HG02588 (cell line): ENCODE measurements at regions not wholly inside any gene's neighbourhood (a gene's known extent, or its start where the extent isn't known, plus 50 kb on each side); places are given as distances from the start of the nearest gene placed in this dataset.
"Not testable (repeated sequence)": the region's sequence is repeated elsewhere in the genome, so short reads cannot be mapped to it uniquely, and the experiment has no call there.

Experiments
- ATAC-seq: cut with Tn5 transposase; IDR thresholded peaks from one replicate; pipeline ENCODE4 v1.9.1; 2021; ENCODE audit warnings: mild to moderate bottlenecking, moderate library complexity; ENCODE audit not compliant: unreplicated experiment

DNA sequence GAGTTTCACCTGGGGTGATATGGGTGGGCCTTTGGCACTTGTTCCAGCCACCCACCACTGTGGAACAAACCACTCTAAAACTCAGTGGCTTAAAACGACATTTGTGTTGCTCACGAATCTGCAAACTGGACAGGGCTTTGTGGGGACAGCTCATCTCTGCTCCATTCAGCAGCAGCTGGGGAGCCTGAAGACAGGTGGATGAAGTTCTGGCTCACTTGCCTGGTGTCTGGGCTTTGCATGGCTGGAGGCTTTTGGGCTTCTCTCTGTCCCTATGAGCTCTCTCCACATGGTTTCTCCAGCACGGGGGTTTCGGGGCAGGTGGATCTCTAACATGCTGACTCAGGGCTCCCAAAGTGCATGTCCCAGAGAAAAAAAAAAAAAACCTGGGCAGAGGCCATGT, 93.0 kb upstream of the GLI2 start:
- ATAC-seq, result no peak

DNA sequence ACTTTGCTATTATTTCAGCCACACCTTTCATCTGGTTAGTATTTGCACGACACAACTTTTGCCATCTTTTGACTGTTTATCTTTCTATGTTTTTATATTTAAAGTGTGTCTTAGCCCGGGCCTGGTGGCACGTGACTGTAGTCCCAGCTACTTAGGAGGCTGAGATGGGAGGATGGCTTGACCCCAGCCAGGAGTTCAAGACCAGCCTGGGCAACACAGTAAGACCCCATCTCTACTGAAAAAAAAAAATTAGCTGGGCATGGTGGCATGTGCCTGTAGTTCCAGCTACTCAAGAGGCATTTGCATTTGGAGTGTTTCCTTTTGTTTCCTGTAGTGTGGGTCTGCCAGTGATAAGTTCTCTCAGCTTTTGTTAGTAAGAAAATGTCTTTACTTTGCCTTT, 88.7 kb upstream of the GLI2 start:
- no peak for ATAC-seq

DNA sequence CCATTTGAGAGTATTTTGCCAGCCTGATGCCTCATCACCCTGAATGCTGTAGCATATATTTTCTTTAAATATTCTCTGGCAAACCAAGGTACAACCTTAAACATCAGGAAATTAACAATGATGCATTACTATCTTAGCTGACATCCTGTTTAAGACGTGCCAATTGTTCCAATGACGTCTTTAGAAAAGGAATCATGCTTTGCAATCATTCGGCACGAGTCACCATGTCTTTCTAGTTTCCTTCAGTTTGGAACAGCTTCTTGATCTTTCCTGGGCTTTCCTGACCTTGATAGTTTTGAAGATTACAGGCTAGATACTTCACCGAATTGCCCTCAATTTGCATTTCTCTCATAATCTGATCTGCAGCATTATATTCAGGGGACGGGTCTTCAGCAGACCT, 88.2 kb upstream of the GLI2 start:
- ATAC-seq, result no peak

DNA sequence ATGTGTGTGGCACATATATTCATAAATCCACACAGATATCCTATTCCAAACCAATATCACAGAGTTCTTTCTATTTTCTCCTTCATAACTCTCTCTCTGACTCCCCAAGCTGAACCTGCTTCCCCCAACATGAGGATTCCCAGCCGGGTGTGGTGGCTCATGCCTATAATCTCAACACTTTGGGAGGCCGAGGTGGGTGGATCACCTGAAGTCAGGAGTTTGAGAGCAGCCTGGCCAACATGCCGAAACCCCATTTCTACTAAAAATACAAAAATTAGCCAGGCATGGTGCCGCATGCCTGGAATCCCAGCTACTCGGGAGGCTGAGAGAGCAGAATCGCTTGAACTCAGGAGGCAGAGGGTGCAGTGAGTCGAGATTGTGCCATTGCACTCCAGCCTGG, 86.3 kb upstream of the GLI2 start:
- not testable (repeated sequence) for ATAC-seq

DNA sequence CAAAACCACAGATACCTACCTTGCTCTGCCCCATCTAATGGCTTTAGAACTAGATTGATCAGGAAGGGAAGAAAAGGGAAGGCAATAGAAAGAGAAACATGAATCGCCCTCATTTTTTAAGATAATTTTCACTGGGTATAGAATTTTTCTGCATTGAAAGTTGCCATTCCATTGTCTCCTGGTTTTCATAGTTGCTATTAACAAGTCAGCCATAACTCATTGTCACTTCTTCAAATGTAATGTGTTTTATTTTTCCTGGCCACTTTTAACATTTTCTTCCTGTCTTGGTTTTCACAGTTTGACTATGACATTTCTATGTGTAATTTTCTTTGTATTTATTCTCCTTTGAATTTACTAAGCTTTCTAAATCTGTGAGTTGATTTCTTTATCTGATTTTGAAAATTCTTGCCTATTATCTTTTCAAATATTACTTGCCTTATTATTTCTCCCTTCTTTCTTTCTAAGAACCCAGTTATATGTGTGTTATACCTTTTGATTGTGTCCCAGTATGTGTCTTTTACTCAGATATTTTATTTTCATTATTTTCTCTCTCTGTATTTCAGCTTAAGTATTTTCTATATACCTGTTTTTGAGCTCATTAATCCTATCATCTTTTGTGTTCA, 85.5 kb upstream of the GLI2 start:
- no peak for ATAC-seq

DNA sequence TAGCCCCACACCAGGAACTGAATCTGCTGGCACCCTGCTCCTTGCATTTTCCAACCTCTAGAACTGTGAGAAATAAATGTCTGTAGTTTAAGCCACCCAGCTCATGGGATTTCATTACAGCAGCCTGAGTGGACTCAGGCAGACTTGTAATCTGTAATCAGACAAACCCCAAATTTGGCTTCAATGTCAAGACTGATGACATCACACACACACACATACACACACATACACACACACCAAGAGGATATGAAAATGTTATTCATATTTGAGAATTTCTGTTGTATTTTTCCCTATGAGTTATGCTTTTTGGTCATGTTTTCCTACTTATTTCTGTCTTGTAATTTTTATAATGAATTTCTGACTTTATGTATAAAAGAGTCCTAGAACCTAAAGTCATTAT, 83.8 kb upstream of the GLI2 start:
- ATAC-seq, result no peak

DNA sequence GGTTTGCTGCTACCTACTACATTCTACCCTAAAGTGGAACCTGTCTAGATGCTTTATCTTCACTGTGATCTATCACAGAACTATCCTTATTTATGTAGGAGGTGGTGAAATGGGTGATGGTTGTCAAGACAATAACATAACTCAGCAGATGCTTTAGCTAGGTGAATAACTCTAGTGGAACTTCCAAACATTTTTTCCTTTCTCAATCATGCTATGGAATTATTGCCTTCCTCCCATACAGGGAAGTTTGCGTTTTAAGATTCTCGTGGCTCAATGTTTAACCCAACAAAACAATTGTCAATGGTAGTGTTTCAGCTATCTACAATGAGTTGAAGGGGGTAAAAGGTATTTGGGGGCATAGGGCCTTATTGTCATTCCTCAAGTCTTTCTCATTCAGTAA, 82.6 kb upstream of the GLI2 start:
- no peak for ATAC-seq

DNA sequence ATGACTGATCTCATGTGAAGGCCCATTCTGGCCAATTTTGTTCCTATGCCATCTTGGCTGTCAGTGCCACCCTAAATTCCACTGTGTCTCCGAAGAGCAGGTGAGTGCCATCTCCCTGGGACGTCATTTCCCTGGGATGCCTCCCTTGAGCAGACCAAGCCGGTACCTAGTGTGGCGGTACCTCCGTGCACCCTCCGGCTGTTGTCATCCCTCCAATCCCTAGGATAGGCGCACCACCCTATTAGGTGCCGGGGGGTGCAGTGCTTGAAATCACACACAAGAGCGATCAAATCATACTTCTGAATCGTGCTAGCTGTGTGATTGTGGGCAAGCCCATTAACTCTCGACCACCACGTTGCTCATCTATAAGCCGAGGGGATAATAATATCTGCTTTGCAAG, 81.8 kb upstream of the GLI2 start:
- ATAC-seq, result no peak

DNA sequence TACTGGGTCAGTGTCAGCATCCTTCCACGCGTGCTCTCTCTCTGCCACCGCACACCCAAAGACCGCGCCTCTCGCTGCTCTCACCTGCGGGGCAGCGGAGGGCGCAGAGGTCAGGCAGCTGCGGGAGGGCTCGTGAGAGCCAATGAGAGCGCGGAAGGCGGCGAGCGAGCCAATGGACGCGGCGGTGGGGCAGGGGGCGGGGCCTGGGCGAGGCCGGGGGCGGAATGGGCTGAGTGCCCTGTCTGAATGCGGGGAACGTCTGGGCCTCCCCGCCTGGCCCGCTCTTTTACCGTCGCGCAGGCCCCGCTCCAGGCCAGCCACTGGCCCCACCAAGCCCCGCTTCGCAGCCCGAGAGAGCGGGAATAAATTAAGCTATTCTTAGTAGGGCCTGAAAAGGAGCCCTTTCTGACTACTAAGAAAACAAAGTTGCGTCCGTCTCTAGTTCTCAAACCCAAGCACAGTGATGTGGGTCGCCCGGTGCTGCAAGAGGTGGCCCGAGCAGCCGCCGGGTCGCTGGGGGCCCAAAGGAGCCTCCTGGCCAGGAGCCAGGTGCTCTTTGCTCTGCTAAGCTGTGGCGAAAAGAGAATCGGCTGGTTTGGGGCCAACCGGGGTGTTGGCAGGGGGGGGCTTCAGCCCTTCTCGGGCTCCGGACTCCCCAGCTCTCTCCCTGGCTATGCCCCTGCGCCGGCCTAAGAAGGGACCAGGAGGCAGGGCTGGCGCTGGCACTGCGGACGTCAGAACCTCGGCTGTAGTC, 81.1 kb upstream of the GLI2 start:
- ATAC-seq, result no peak

DNA sequence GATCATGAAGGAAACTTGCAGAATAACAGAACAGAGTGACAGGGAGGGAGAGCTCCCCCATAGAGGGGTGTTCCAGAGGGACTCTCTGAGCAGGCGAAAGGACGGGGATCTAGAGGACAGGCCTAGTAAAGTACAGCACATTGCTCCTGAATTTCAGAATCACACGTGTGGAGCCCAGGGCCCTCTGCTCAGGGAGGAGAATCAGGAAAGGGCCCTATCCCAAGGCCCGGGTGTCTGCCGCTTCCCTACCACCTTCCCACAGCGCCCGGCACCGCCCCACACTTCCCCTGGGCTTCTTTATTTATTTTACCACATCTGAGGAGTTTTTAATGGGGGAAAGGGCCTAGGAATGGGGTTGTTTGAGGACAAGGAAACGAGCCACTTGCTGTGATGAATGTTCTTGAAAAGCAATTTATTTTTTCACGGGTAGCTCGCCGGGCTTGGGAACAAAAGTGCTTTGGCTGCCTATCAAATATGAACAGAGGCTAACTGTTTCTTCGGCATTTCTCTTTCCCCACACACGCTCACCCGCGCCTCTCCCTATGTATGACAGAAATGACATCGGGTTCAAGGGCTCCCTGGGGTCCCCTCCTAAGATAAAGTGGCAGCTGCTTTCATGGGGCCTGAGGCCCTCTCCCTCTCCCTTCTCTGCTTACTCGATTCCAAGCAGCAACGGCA, 79.3 kb upstream of the GLI2 start:
- ATAC-seq, result no peak

DNA sequence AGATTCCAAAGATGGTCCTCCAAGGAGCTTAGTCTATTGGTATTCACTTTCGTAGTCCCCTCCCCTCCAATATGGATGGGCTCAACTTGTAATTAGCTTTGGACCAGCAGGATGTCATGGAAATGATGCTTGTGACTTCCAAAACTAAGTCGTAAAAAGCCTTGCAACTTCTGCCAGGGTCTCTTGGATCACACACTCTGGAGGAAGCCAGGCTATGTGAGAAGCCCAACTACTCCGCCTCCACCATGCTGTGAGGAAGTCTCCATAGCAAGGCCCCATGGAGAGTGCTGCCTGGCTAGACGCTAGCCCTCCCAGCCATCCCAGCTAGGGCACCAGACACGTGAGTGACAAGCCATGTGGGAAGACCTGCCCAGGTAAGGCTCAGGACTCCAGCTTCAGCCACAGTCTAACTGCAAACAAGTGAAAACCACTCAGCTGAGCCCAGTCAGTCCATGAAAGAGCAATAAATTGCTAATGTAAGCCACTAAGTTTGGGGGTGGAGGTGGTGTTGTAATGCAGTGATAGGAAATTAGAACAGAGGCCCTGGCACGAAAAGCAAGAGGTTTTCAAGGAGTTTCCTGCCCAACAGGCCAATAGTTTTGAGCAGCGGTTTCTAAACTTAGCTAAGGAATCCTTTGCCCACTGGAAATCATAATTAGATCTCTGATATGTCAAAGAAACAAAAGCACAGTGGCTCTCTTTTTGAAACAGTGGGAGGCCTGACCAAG, 77.5 kb upstream of the GLI2 start:
- no peak for ATAC-seq

DNA sequence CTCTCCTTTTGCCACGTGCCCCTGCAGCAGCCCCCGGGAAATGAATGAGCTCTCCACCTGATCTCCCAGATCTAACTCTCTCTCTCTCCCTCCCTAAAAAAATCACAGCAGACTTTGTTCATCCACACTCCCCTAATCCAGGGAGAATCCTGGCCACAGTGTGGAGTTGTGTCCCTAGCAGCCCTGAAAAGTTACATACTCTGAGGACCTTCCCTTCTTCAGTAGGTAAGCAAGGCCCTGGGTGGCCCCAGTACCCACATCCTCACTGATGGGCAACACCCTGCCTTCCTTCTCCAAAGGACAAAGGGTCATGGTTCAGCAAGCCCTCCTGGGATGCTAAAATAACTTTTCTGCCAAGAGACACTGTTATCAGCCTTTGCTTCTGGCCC, 76.9 kb upstream of the GLI2 start:
- no peak for ATAC-seq

DNA sequence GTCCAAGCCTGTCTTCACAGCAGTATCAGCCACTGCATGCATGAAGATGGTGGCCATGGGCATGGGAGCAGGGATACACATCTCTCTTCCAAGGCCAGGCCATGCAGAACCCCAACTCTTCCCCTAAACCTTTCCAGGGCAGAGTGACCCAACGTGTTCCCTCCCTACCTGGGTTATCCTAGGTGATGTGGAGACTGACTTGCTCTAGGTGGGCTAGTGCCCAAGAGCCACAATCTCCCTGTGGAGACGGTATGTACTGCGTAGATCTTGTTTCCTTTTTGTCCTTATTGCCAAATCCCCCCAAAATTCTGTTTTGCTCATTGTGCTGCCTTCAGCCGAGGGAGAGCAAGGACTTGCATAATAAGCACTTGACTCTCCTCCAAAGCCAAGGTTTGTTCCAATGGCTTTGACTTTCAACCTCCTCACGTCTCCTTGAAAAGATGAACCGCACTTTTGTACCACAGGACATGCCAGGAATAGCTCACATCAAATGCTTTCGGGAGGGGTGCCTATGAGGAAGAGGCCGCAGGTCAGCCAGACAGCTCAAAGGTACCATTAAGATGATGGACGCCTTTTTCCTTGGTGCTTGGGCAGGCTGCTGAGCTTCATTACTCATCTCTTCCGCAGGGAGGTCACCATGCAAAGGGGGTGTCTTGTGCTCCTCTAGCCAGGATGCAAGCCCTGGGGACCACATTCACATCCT, 76.2 kb upstream of the GLI2 start:
- no peak for ATAC-seq

DNA sequence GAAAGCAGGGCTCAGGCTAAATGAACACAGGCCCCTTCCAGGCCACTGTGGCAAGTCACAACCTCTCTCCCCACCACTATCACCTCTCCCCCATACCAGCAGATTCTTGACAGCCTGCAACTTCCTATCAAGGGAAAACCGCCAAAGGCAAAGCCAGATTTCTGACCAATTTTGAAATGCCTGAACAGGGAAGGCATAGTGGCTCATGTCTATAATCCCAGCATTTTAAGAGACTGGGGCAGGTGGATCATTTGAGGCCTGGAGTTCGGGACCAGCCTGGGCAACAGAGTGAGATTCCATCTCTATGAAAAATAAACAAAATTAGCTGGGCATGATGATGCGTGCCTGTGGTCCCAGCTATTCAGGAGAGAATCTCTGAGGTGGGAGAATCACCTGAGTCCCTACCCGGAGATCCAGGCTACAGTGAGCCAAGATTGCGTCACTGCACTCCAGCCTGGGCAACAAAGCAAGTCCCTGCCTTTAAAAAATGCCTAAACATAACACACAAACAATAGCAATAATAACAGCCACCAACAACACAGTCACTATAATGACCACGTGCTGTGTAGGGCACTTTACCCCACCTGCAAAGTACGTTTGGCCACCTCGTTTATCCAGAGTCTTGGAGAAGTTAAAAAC, 75.5 kb upstream of the GLI2 start:
- no peak for ATAC-seq

DNA sequence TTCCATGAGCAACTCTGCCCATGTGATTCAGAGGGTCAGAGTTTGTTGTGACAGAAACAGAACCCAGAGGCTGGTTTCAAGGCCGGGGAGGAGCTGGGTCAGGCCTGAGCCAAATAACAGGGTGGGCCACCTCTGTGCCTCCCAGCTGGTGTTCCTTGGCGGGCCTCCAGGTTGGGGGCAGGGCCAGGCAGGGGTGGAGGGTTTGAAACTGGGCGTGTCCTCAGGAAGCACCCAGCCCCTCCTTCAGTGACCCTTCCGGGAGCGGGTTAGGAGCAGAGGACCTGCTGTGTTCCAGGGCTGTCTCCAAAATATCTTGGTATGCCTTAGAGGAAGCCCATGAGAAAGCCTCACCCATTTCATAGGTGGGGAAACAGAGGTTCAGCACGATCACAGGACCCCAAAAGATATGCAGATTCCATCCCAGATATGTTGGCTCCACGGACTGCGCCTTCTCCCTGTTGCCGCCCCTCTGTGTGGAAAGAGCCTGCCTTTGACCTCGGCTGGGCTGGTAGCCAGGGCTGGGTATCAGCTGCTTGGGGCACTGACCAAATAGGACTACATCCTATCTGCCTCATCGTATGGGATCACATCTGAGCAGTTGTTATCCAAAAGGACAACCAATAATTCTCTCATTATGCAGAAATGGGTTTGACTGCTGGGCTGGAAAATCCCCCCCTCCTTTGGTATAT, 74.8 kb upstream of the GLI2 start:
- ATAC-seq, result no peak

DNA sequence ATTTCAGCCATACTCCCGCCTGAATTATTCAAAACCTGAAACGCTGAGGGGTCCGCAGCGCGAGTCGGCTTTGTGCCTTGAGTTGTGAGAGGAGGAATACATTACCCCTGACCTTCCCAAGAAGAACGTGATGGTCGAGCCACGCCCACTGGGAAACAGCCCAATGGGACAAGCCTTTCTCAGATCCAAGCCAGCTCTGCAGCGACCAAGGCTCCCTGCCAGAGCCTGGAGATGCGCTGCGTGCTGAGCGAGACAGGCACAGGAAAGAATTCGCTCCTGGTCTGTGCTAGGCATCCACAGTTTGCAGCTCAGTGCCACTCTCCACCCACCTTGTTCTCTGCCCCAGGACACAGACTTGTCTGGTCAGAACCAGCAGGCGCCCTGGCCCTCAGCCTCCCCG, 74.1 kb upstream of the GLI2 start:
- no peak for ATAC-seq

DNA sequence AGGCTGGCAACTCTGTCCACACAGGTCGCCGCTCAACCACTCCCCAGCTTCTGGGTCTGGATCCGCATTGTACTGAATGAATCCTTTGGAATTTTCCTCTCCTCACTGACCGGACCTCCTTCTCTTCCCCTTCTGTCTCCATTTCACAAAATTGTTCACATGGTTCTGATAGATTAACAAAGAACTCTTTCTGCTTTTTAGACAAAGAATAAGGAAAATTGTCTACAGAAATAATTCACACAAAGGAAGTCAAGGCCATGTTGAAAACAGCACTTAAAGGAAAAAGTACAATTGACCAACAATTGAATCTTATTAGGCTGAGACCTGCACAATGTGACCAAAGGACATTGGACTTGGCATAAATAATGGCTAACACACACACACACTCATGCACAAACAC, 73.6 kb upstream of the GLI2 start:
- ATAC-seq, result no peak

DNA sequence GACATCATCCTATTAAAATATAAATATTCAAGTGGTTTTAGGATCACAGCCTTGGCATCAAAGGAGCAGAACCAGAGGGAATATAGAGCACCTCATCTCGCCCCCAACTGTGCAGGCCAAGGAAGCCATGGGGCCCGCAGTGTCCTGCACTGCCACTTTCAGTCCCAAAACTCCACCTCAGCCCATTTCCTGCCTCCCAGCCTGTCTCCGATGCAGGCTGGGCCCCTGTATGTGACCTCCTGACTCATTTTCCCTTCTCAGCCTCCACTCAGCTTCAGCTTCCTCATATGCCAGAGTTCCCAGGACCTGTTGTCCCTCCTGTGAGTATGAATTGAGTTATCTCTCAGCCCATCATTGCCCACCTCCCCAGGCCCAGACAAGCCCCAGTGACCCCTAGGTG, 72.9 kb upstream of the GLI2 start:
- ATAC-seq, result no peak

DNA sequence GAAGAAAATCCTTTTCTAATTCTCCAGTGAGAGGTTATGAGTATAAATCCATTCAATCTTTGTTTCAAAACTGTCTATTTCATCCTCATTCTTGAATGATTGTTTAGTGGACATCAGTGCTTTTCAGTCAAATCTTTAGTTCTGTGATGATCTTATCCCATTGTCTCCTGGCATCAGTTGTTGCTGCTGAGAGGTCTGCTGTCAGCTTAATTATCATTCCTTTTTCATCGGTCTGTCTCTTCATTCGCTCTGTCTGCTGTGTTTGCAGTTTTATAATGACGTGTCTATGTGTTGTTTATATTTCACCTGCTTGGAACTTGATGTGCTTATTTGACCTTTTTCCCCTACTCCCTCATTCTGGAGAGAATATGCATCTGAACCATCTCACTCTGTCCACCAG, 69.2 kb upstream of the GLI2 start:
- no peak for ATAC-seq

DNA sequence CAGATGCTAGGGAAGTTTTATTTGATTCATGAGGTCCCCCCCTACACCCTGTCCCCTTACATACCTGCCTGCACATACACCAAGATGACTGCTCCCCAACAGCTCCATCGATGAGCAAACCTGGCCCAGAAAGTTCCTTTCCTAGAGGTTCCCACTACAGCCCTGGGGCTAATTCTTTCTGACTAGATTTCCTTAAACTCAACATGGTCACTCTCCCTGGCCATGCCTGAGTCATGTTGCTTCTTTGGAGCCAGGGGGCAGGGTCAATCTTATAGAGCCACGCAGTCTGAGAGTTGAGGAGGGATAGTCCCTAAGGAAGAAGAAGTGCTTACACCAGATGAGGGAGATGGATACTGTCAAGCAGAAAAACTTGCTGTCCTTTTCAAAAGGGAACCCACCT, 67.7 kb upstream of the GLI2 start:
- ATAC-seq, result no peak
